ENCODE measurements at regions not wholly inside any gene's neighbourhood (a gene's known extent, or its start where the extent isn't known, plus 50 kb on each side); places are given as distances from the start of the nearest gene placed in this dataset.

DNA sequence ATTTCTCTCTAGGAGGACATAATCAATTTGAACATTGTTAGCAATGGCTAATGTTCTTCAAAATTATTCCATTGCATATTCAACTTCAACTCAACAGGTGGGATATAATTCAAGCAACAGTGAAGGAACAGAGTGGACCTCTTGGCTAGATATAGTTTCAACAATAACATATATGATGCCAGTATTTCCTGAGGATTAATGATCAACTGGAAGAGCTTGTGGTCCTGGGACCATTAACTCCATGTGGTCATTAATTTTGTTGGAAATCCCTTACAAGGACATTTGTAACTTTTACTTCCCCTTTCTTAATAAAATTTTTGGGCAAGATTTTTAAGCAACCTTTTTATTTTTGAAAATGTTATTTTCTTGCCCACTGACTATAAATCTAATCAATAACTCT lies 54.3 kb upstream of the ROBO2 start:
- TF ChIP-seq POLR2A (IDR thresholded peaks at IDR 0.05), result no peak
- TF ChIP-seq, protein P1, sequence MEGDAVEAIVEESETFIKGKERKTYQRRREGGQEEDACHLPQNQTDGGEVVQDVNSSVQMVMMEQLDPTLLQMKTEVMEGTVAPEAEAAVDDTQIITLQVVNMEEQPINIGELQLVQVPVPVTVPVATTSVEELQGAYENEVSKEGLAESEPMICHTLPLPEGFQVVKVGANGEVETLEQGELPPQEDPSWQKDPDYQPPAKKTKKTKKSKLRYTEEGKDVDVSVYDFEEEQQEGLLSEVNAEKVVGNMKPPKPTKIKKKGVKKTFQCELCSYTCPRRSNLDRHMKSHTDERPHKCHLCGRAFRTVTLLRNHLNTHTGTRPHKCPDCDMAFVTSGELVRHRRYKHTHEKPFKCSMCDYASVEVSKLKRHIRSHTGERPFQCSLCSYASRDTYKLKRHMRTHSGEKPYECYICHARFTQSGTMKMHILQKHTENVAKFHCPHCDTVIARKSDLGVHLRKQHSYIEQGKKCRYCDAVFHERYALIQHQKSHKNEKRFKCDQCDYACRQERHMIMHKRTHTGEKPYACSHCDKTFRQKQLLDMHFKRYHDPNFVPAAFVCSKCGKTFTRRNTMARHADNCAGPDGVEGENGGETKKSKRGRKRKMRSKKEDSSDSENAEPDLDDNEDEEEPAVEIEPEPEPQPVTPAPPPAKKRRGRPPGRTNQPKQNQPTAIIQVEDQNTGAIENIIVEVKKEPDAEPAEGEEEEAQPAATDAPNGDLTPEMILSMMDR (IDR thresholded peaks at IDR 0.05), result no peak

Measured in Peyer's patch (tissue), 4 donors.